T-helper 2 cell treated with Interferon-gamma antibody and Interleukin-4, amounts not matched to agents 100 ng/mL and 5 ng/mL, for 36 hours (primary cell): ENCODE measurements at regions not wholly inside any gene's neighbourhood (a gene's known extent, or its start where the extent isn't known, plus 50 kb on each side); places are given as distances from the start of the nearest gene placed in this dataset.

Experiments
- intact Hi-C: fragments of 100-400 bp; cut with micrococcal nuclease; formaldehyde crosslinking; loops from one replicate; pipeline ENCODE4 v1.15.1; 2023

DNA sequence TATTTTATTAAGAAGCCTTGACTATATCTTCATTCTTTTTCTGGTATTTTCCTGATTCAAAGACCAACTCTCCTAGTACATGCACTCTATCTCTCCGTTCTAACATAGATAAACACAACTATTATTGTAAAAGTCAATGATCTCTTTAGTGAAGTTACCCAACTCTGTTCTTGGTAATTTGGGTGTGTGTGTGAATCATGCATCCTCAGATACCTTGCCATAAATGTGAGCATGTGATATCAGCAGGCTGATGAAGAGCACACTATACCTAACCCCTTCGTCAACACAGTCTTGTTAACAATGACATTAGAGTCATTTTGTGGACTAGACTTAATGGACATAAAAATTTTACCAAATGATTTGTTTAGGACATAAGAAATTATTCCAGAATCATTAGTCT, 1122.1 kb downstream of the XPNPEP1 start:
- intact Hi-C loops, result no loop called here

DNA sequence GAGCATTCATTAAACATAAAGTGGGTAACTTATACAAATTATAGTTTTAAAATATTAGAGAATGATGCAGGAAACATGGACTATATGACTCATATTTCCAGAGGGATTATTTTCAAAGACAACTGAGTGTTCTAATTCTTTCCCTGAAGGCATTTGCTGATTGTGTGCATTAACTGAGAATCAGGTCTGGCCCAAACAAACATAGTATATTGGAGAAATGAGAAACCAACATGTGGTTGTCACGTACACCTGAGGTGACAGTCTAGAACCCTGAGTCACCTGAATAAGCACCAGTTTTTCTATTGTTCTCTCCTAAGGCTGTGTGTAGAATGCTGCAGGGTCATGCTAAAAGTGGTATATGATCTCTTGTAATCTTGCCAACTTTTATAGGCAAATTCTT, 1125.7 kb downstream of the XPNPEP1 start:
- intact Hi-C loops, result no loop called here

DNA sequence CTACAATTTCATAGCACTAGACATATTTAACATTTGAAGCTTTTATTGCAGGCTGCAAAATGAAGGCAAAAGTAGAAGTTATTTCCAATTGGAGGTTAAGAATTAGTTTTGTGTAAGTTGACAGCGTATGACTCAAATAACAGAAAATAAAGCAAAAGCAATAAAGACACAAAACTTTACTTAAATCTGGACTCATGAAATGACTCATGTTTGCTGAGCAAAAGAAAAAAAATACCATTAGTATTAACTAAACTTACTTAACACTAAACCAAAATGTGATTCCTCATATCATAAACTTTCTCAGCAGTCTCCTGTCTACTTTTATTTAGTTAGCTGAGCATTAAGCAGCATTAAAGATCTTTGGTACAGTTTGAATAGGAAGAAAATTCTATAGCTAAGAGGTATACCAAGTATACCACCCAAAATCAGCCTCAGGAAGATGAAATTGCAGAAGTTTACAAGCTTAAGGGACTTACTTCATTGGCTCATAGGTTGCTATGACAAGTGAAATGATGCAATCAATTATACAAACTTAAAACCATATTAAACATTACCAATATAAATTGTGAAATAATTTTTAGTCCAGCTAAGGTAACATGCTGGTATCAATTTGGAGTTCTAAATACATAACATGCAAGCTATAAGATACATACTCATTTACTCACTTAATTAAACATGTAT, 1131.4 kb downstream of the XPNPEP1 start:
- intact Hi-C loops, result no loop called here

DNA sequence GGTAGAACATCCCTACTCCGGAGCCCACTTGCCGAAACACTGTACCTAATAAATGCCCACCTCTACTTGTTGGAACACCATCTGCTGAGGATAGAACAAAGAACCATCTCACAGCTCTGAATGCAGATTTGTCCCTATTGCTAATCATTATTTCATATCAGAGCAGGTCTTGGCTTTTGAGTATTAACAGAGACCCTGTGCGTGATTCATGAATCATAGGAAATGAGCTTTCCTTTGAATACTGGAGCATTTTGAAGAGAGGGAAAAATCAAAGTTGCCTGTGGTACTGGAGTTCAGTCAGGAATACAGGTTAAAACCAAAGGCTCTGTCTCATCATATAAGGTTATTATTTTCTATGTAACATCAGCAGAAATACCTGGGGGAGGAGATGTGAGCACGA, 1132.3 kb downstream of the XPNPEP1 start:
- intact Hi-C loops, result no loop called here

DNA sequence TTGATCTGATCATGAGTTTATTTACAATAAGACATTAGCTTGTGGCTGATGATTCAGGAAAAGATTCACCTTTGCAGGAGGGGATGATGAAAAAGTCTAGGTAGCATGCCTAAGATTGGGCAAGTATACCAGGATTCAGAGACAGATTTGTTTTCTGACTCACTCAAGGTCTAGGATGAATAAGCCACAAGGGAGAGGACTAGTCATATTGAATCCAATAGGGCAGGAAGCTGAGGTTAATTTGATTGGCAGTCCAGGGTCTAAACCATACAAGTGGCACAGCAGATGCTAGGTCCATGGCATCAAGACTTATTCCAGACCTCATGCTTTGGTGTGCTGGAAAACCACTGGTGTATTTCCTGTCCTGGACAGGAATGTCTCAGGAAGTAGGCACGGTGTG, 1133.4 kb downstream of the XPNPEP1 start:
- intact Hi-C loops, result no loop called here

DNA sequence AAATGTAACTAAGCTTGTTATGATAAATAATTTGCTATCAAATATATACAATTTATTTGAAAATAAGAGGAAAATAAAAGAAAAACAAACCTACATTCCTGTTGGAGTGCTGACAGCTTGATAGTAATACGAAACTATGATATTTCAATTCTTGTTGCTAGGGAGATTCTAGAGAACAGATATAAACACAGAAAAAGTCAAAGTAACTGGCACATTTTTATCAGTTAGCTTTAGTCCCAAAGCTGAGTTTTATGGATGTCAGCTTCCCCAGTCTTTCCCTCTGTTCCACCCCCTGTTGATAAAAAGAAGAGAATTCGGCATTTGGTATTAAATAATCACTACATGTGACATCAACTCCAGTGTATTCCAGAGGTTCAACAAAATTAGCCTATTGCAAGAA, 1134.0 kb downstream of the XPNPEP1 start:
- intact Hi-C loops, result no loop called here

DNA sequence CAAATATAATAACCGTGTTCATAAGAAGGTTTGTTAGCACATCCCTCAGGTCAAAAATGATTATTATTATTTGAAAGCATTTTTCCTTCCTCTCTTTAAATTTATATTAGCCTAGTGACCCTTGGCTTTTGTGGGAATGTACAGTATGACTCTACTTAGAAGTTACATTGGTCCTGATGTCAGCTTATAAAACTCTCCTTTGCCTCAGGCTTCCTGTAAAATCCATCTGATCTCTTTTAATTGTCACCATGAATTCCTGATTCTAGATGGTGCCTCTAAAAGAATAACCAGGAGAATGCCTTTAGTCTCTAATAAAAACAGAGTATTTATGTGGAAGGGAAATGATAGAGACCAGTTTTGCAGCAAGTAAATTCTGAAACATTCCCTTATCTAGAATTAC, 1134.4 kb downstream of the XPNPEP1 start:
- intact Hi-C loops, result no loop called here

DNA sequence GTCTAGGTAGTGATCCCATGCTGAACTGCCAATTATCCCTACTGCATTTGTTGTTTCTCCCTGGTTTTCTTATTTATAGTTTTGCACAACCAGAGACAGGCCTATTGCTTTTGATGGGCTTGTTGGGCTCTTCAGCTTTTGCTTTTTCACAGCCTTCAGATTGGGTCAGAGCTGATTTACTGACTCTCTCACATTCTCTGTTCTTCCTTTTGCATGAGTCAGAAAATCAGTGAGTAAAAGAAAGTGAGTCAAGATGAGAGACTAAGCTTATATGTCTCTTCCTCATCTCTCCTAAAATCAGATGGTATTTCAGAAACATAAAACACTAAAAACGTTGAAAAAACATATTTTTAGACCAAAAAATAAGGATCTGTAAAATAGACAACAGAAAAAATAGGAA, 1135.4 kb downstream of the XPNPEP1 start:
- intact Hi-C loops, result no loop called here

DNA sequence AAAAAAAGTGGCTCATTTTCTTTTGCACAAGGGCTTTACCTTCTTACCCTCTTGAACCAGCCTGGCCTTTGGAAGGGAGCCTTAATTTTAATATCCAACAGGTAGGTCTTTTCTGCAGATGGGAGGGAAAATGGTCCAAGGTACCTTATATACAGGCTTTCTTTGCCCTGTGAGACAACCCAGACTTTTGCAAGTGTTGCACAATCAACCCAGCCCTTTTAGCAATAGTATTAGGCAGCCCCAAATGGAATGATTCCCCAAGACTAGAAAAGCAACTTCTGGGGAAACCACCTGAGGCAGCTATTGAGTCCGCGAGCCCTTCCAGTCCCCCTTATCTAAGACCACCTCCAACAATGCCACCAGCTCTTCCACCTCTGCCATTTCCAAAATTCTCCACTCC, 1138.3 kb downstream of the XPNPEP1 start:
- intact Hi-C loops, result no loop called here

DNA sequence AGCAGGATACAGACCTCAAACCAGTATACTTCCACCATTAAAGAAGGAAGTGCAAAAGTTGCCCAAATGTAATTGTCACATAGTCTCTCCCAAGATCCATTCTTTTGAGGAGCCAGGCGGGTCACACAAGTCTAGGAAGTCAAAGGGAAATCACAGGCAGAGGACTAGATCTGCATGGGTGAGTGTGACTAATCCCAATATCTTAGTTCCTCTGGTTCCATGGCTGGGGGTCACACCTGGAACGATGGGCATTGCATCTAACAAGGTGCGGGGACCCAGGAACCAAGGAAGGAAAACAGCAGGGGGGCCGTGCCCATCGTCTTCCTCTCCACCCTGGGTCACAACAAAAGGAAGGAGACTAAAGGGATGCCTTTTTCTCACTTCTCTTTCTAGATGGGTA, 1138.8 kb downstream of the XPNPEP1 start:
- intact Hi-C loops, result no loop called here

DNA sequence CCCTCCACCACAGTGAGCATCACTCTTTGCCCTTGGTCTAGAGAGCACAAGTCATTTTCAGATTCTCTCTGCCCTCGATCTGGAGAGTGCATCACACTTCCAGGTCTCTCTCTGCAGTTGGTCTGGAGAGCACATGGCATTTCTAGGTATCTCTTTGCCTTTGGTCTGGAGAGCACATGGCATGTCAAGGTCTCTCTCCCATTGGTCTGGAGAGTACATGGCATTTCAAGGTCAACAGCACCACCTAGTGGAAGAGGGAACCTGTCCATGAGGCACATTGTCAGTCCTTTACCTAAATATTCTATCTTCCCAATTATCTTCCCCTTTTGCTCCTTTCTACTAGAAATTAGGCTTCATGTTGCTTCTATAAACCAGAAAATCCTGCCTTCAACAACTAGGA, 1139.4 kb downstream of the XPNPEP1 start:
- intact Hi-C loops, result no loop called here

DNA sequence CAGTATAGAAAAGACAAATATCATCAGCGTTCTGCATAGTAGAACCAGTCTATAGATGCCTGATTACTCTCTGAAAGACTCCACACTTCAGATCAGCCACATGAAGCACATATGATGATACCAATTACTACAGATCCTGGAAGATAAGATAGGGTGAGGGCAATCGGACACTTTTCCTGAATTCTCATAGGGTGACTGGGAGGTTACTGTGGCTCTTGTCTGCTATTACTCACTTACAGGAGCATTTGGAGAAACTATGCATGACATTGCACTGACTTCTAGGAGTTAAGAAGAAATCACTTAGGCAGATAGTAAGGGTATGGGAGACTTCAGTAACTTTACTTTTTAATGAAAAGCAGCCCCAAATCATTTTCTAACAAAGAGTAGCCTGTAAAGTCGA, 1140.9 kb downstream of the XPNPEP1 start:
- intact Hi-C loops, result no loop called here

DNA sequence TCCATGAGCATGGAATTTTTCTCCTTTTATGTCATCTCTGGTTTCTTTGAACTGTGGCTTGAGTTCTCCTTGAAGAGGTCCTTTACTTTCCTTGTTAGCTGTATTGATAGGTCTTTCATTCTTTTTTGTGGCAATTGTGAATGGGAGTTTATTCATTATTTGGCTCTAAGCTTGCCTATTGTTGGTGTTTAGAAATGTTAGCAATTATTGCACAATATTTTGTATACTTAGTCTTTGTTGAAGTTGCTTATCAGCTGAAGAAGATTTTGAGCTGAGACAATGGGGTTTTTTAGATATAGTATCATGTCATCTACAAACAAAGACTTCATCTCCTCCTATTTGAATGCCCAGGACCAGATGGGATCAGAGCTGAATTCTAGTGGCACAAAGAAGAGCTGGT, 1143.8 kb downstream of the XPNPEP1 start:
- intact Hi-C loops, result no loop called here

DNA sequence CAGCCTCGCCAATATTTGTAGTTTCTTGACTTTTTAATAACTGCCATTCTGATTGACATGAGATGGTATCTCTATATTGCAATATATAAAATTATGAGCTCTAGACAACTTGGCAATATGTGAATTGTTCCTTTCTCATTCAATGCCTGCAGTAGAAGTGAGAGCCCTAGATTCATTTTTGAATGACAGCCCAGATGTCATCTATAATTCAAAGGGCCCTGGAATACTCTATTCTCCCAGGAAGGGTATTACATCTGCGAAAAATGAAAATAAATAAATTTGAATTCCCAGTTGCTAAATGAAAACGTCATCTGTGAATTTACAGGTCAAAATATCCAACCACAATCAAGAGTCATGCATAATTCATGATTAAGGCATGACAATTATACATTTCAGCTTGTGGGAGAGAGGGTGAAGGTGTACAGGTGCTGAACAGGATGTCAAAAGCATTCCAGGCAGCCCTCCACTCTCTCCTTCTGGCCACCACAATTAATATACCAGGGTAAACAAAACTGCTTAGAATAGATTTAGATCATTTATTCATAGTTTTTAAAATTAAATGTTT, 1147.3 kb downstream of the XPNPEP1 start:
- intact Hi-C loops, result no loop called here

DNA sequence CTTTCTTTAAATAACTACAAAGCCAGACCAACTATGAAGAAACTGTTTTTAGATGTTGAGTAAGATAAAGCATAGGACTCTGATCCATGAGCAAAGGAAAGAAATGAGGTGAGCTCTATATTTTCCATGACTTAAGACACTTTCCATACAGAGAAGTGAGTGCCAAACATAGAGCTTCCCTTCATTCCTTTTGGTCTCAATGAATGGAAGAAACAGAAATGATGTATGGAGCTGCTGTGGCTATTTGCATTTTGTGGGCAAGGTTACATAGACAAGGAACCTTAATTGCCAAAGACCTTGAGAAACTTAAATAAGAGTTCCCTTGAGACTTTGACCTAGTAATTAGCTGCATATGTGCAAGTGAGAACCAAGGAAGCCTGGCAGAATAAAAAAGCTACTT, 1152.2 kb downstream of the XPNPEP1 start:
- intact Hi-C loops, result no loop called here

DNA sequence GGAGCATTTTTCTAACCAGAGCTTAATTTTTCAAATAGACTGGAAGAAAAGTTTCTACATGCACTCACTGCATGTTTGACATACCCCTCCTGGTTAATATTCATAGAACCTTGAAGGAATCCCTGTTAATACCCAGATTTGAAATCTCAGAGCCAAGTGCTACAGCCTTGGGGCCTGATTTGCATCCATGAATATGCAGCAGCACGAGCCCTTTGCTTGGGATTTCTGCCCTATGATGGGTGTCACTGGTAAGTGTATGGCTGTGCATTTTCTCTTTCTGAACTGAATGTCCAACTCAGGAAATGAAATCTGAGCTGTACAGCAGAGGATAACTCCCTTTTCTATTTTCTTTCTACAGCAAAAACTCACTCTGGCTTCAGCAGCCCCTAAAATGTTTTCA, 1157.5 kb downstream of the XPNPEP1 start:
- intact Hi-C loops, result no loop called here

DNA sequence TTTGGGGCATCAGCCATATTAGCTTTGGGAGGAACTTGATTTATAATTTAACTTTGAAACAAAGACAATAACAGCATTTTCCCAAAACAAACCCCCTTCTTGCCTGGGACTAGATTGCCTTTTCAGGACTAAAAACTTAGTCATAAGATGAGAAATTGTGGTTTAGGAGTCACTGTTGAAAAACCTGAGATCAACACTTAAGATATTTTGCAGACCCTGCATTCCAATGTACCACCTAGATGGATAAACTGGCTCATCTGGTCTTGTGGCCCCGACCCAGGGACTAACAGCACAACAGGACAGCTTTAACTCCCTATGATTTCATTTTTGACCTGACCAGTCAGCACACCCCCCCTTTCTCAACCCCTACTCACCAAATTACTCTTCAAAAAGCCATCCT, 1165.4 kb downstream of the XPNPEP1 start:
- intact Hi-C loops, result no loop called here

DNA sequence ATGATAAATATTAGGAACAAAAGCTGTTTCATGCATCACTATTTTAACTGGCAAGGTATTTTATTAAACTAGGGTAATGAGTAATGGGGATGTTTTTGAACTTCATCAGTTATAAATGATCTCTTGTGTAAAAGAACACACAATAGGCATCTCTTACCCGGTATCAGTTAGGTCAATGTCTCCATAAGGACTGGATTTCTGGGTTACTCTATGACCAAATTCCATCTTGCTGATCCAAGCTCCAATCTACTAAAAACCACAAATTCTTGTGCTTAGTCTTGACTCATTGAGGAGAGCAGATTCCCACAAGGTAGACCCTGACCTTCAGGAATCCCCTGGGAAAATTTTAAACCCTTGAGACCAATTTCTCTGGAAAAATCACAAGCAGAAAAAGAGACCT, 1167.7 kb downstream of the XPNPEP1 start:
- intact Hi-C loops, result no loop called here

DNA sequence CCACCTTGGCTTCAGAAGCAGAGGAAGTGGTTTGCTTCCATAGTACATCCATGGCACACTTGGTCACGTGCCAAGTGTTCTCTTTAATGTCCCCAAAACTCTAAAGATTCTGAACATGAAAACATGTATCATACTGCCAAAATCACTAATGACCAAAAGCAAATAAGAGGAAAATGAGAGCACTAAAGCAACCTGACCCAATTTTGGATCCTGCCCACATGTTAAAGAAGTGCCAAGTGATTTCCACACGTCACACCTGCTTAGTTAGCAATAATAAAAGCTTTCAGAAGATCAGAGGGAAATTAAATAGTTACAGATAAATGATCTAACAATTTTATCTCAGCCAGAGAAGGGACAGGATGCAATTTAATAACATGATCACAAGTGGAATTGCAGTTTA, 1170.0 kb downstream of the XPNPEP1 start:
- intact Hi-C loops, result no loop called here

DNA sequence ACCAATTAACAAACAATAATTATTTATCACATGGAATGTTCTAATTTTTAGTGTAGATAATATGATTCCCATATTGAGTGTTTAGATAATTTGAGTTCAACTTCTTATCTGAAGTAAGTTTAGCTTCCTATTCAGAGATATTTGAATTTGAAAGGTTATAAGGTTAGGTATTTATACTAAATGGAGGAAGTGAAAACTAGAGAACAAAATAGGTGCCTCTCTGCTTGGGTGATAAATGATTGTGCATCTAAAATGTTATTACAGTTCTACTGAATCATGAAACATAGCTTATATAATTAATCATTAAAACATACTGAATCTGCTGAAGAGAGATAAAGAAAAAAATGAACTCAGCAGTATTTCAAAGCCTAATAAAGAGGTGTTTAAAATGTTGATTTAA, 1174.3 kb downstream of the XPNPEP1 start:
- intact Hi-C loops, result no loop called here

DNA sequence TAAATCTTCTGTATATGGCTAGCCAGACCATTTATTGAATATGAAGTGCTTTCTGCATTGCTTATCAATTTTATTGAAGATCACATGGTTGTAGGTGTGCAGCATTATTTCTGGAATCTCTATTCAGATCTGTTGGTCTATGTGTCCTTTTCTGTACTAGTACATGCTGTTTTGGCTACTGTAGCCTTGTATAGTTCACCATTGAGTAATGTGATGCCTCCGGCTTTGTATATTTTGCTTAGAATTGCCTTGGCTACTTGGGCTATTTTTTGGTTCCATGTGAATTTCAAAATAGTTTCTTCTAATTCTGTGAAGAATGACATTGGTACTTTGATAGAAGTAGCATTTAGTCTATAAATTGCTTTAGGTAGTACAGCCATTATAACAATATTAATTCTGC, 1187.2 kb downstream of the XPNPEP1 start:
- intact Hi-C loops, result no loop called here

DNA sequence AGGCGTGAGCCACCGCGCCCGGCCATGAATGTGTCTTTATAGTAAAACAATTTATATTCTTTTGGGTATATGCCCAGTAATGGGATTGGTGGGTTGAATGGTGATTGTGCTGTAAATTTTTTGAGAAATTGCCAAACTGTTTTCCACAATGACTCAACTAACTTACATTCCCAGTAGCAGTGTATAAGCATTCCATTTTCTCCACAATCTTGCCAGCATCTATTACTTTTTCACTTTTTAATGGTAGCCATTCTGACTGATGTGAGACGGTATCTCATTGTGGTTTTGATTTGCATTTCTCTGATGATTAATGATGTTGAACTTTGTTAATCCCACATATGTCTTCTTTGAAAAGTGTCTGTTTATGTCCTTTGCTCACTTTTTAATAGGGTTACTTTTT, 1187.9 kb downstream of the XPNPEP1 start:
- intact Hi-C loops, result no loop called here

DNA sequence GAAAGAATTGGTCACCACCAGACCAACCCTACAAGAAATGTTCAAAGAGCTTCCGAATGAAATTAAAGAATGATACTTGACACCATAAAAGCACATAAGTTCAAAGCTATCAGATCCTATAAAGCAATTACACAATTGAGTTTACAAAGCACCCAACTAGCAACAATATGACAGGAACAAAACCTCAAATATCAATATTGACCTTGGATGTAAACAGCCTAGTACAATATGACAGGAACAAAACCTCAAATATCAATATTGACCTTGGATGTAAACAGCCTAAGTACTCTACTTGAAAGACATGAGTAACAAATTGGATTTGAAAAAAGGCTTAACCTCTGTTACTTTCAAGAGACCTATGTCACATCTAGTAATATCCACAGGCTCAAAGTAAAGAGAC, 1201.4 kb downstream of the XPNPEP1 start:
- intact Hi-C loops, result no loop called here

DNA sequence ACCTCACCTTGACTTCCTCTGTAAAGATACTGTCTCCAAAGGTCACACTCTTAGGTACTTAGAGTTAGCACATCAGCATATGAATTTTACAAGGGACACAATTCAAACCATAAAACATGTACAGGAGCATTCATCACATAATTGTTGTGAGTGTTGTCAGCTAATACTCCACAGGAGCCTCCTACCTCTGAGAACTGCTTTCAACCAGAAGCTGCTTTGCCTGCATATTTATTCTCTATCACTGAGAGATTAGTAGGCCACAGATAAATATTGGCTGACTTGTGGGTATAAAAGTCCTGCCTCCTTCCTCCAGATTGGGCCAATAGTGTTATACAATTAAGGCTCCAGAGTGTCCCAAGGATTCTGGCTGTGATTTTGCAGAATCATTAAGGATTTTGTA, 1207.0 kb downstream of the XPNPEP1 start:
- intact Hi-C loops, result no loop called here
